ENCODE measurements at regions not wholly inside any gene's neighbourhood (a gene's known extent, or its start where the extent isn't known, plus 50 kb on each side); places are given as distances from the start of the nearest gene placed in this dataset.

GRCh38 chr4:112848911-112849310, 200.5 kb upstream of the ANK2 start:
- no peak for DNase-seq (ENCODE audit: low spot score)

GRCh38 chr4:112852601-112853000, 196.9 kb upstream of the ANK2 start:
- DNase-seq (ENCODE audit: low spot score): no peak

- no peak for DNase-seq (ENCODE audit: low spot score)
Observed at GRCh38 chr4:112853662-112854256, 195.7 kb upstream of the ANK2 start.

- no peak for DNase-seq (ENCODE audit: low spot score)
Observed at GRCh38 chr4:112854420-112854819, 195.0 kb upstream of the ANK2 start.

GRCh38 chr4:112855058-112855457, 194.4 kb upstream of the ANK2 start:
- no peak for DNase-seq (ENCODE audit: low spot score)

- DNase-seq (ENCODE audit: low spot score): no peak
Observed at GRCh38 chr4:112857461-112857860, 192.0 kb upstream of the ANK2 start.

GRCh38 chr4:112858751-112859150, 190.7 kb upstream of the ANK2 start:
- DNase-seq (ENCODE audit: low spot score): no peak

- no peak for DNase-seq (ENCODE audit: low spot score)
Observed at GRCh38 chr4:112859456-112860184, 189.8 kb upstream of the ANK2 start.

GRCh38 chr4:112860830-112861690, 188.4 kb upstream of the ANK2 start:
- no peak for DNase-seq (ENCODE audit: low spot score)

GRCh38 chr4:112861691-112862674, 187.5 kb upstream of the ANK2 start:
- DNase-seq (ENCODE audit: low spot score): no peak

GRCh38 chr4:112865443-112865842, 184.0 kb upstream of the ANK2 start:
- DNase-seq (ENCODE audit: low spot score): no peak

- no peak for DNase-seq (ENCODE audit: low spot score)
Observed at GRCh38 chr4:112876316-112876715, 173.1 kb upstream of the ANK2 start.

- peak; percentile 9 for DNase-seq (ENCODE audit: low spot score)
Observed at GRCh38 chr4:112881842-112882241, 167.6 kb upstream of the ANK2 start.

GRCh38 chr4:112882286-112882685, 167.2 kb upstream of the ANK2 start:
- no peak for DNase-seq (ENCODE audit: low spot score)

GRCh38 chr4:112884406-112884805, 165.0 kb upstream of the ANK2 start:
- DNase-seq (ENCODE audit: low spot score): no peak

GRCh38 chr4:112885897-112886296, 163.6 kb upstream of the ANK2 start:
- DNase-seq (ENCODE audit: low spot score): no peak

- no peak for DNase-seq (ENCODE audit: low spot score)
Observed at GRCh38 chr4:112888622-112889021, 160.8 kb upstream of the ANK2 start.

GRCh38 chr4:112889199-112889598, 160.3 kb upstream of the ANK2 start:
- no peak for DNase-seq (ENCODE audit: low spot score)

- DNase-seq (ENCODE audit: low spot score): no peak
Observed at GRCh38 chr4:112889619-112890527, 159.6 kb upstream of the ANK2 start.

- no peak for DNase-seq (ENCODE audit: low spot score)
Observed at GRCh38 chr4:112894480-112894879, 155.0 kb upstream of the ANK2 start.

GRCh38 chr4:112894951-112895350, 154.5 kb upstream of the ANK2 start:
- DNase-seq (ENCODE audit: low spot score): no peak

All from D341Med (cell line).